ENCODE measurements at regions not wholly inside any gene's neighbourhood (a gene's known extent, or its start where the extent isn't known, plus 50 kb on each side); places are given as distances from the start of the nearest gene placed in this dataset.
"Not testable (repeated sequence)": the region's sequence is repeated elsewhere in the genome, so short reads cannot be mapped to it uniquely, and the experiment has no call there.

- not testable (repeated sequence) for DNase-seq (ENCODE audit: low read depth in 4 of 4, low spot score in 1 of 4)
Observed at GRCh38 chr21:20221981-20222380, 776.2 kb upstream of the NCAM2 start.

GRCh38 chr21:20236649-20237048, 761.6 kb upstream of the NCAM2 start:
- DNase-seq (ENCODE audit: low read depth in 4 of 4, low spot score in 1 of 4), result not testable (repeated sequence)

- no peak for DNase-seq (ENCODE audit: low read depth in 4 of 4, low spot score in 1 of 4)
Observed at GRCh38 chr21:20249401-20249800, 748.8 kb upstream of the NCAM2 start.

DNA sequence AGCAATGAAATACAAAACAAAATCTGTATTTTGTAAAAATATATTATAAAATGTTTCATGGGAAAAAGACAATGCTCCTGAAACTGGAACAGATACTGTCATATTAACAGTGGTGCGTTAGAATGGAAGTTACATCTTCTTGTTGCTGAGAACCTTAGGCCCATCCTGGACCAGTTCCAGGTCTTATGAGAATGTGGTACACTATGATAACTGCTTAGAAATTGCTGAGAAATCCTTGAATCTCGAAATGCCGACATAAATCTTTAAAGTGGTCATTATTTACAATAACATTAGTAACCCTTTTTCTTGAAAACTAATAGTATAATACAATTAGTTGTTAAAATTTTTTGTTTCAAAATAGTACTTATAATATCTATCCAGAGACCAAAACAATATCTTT, 747.9 kb upstream of the NCAM2 start:
- DNase-seq (ENCODE audit: low read depth in 4 of 4, low spot score in 1 of 4), result no peak

GRCh38 chr21:20253261-20253660, 744.9 kb upstream of the NCAM2 start:
- DNase-seq (ENCODE audit: low read depth in 4 of 4, low spot score in 1 of 4), result no peak

GRCh38 chr21:20254964-20255363, 743.2 kb upstream of the NCAM2 start:
- no peak for DNase-seq (ENCODE audit: low read depth in 4 of 4, low spot score in 1 of 4)

GRCh38 chr21:20257052-20257740, 741.0 kb upstream of the NCAM2 start:
- DNase-seq (ENCODE audit: low read depth in 4 of 4, low spot score in 1 of 4), result no peak

GRCh38 chr21:20258542-20258941, 739.7 kb upstream of the NCAM2 start:
- no peak for DNase-seq (ENCODE audit: low read depth in 4 of 4, low spot score in 1 of 4)

DNA sequence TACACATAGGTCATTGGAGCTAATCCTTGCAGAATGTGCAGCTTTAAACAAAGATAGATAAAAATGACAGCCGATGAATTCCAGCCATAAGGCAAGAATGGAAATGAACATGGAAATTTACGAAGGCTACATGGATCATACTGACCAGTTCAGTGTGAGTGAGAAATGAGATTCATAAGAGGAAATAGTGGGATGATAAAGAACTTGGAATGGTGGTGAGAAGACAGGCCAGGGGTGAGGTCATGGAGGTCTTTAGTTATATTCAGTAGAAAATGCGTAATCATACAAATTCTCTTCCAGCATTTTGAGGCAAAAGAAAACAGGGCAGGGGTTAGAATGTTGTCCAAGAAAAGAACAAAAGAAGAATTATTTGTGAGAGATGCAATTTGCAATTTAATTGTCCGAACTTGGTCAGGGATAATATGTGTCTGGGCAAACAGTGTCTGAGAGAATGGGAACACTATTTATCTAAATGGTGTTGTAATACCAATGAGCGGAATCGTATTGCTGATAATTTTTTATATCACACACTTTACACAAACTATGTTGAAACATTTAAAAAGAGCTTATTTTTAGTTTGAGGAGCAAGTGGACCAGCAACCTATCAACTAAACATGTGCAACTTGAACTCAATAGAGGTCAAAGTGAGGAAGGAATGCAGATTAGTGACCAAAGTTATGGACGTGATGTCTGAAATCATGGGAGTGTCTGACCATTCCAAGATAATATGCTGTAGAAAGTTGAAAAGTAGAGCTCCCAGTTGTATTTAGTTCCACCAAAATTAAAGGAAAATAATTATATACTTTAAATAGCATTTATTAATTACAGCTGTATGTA, 739.0 kb upstream of the NCAM2 start:
- DNase-seq (ENCODE audit: low read depth in 4 of 4, low spot score in 1 of 4), result no peak

DNA sequence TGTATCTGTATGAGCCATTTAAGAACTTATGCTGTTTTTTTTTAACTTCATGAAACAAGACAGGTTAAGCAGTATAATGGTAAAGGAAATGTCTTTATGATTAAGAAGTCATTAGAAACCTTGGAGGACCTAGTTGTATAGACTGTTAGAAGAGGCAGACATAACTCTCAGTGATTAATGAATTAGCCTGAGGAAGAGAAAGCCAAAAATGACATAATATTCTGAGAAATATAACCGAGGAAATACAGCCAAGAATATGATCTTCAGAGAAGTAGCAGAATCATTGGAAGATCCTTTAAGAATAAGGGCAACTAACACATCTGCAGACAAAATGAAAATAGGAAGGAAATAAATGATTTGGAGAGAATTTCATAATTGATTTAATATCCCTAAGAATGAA, 738.1 kb upstream of the NCAM2 start:
- DNase-seq (ENCODE audit: low read depth in 4 of 4, low spot score in 1 of 4), result no peak

- DNase-seq (ENCODE audit: low read depth in 4 of 4, low spot score in 1 of 4), result no peak
Observed at GRCh38 chr21:20261364-20261763, 736.8 kb upstream of the NCAM2 start.

- DNase-seq (ENCODE audit: low read depth in 4 of 4, low spot score in 1 of 4), result no peak
Observed at GRCh38 chr21:20265707-20266440, 732.3 kb upstream of the NCAM2 start.

DNA sequence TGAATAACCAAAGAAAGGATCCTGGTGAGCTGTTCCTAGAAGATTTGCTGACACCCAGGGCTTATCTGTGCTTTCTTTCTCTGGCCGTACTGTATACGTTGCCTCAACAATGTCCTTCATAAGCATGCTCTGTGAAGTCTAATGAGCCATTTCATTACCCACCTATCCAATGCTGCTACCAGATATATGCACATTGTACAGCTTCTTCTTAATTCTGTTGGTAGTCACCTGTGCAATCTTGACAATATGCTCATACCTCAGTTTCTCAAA, 731.8 kb upstream of the NCAM2 start:
- DNase-seq (ENCODE audit: low read depth in 4 of 4, low spot score in 1 of 4), result no peak

- DNase-seq (ENCODE audit: low read depth in 4 of 4, low spot score in 1 of 4), result no peak
Observed at GRCh38 chr21:20270365-20271055, 727.7 kb upstream of the NCAM2 start.

GRCh38 chr21:20272791-20273362, 725.3 kb upstream of the NCAM2 start:
- DNase-seq (ENCODE audit: low read depth in 4 of 4, low spot score in 1 of 4), result no peak

DNA sequence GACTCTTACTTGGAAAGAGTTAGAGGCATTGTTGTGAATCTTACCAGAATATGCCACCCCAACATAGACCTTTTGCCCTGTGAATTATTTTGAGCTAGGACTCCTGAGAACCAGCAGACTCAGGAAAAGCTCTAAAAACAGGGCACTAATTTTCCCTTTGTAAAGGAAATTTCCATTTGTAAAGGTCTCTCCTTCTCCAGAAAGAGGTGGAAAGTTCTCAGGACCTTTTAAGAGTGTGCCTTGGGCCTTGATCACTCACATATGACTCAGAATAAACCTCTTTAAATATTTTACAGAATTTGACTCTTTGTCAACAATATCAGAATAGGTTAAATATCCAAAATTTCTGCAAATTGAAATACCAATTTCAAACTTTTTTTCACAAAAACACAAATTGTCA, 721.8 kb upstream of the NCAM2 start:
- DNase-seq (ENCODE audit: low read depth in 4 of 4, low spot score in 1 of 4), result no peak

GRCh38 chr21:20276954-20277353, 721.3 kb upstream of the NCAM2 start:
- no peak for DNase-seq (ENCODE audit: low read depth in 4 of 4, low spot score in 1 of 4)

- DNase-seq (ENCODE audit: low read depth in 4 of 4, low spot score in 1 of 4), result no peak
Observed at GRCh38 chr21:20283836-20284235, 714.4 kb upstream of the NCAM2 start.

DNA sequence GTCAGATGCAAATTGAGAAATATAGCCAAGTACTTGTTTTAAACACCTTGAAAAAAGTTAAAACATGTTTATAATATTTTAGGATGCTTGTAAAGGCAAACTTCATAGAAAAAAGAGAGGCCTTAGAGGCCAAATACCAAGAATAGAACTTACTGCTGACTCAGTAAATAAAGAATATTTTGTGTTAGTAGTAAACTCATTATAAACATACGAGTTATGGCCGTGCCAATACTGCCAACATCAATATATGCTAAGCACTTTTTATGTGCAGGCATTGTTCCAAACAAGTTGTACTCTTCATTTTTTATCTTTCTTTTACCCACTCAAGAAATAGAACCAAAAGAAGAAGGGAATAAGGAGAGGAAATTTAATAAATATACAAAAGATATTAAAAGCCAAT, 705.9 kb upstream of the NCAM2 start:
- DNase-seq (ENCODE audit: low read depth in 4 of 4, low spot score in 1 of 4), result no peak

GRCh38 chr21:20292854-20293253, 705.4 kb upstream of the NCAM2 start:
- DNase-seq (ENCODE audit: low read depth in 4 of 4, low spot score in 1 of 4), result not testable (repeated sequence)

- no peak for DNase-seq (ENCODE audit: low read depth in 4 of 4, low spot score in 1 of 4)
Observed at GRCh38 chr21:20301395-20301794, 696.8 kb upstream of the NCAM2 start.

Data from stimulated activated CD4-positive, alpha-beta T cell treated with anti-CD3 and anti-CD28 coated beads, Interleukin-1b, Interleukin-23, amount 100 ng/mL, for 24 hours (primary cell).